ENCODE measurements at regions not wholly inside any gene's neighbourhood (a gene's known extent, or its start where the extent isn't known, plus 50 kb on each side); places are given as distances from the start of the nearest gene placed in this dataset.
"Not testable (repeated sequence)": the region's sequence is repeated elsewhere in the genome, so short reads cannot be mapped to it uniquely, and the experiment has no call there.

DNA sequence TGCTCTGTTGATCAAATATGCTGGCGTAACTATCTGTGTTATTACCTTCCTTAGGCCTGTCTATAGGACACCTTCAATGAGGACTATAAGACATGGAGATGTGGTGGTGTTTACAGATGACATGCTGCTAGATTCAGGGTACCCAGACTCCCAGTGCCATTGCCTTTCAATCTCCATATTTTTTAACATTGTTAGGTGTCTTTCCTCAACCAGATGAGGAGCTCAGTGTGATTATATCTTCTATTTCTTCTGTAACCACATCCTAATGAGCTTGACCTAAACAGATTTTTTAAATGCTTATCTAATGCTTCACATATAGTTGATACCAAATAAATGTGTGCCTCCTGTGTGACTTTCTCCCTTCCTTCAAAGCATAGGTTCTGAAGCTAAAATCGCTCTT, 730.1 kb upstream of the NR2F2 start:
- no peak for DNase-seq

DNA sequence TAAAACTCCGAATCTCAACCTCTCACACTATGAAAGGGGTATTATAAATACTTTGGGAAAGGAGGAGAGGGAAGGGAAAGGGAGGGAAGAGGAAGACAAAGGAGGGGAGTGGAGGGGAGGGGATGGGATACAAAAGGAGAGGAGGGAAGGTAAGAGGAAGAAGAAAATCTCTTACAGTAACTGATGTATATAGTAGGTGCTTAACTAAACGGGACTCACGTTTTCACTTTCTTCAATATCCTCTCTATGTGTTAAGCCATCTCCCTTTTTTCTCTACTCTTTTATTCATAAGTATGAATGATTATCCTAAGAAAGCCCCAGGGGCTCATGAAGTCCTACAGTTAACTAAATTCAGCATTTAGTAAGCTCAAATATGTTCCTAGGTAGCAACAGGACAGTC, 729.6 kb upstream of the NR2F2 start:
- no peak for DNase-seq

DNA sequence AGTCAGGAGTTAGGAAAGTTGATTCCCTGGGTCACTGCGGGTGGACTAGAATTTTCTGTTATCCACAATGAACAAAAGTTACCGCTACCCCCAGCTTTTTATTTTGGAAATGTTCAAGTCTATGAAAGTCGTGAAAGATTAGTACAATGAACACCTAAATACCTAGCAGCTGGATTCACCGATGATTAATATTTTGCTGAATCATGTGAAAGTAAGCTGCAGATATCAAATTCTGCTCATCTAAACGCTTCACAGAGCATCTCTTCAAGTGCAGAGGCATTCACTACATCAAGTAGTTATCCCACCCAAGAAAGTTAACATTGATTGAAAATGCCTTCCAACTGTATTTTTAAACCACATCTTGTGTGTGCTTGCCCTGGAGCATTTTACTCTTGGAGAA, 729.0 kb upstream of the NR2F2 start:
- no peak for DNase-seq

DNA sequence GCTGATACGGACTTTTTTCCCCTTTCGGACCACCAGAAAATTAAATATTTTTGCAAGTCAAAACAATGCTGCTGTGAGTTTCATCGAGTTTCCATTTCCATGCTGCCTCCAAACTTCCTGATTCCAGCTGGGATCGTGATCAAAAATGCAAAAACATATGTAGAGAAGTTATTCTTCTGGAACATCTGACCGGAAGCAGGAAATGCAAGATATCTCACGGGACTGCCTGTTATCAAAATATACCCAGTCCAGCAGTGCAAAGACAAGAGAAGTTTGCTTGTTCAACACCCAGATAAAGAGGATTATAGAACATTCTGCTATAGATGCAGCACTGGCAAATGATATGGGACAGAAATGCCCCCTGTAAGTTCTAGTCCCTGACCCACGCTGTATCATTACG, 726.7 kb upstream of the NR2F2 start:
- DNase-seq, result no peak

DNA sequence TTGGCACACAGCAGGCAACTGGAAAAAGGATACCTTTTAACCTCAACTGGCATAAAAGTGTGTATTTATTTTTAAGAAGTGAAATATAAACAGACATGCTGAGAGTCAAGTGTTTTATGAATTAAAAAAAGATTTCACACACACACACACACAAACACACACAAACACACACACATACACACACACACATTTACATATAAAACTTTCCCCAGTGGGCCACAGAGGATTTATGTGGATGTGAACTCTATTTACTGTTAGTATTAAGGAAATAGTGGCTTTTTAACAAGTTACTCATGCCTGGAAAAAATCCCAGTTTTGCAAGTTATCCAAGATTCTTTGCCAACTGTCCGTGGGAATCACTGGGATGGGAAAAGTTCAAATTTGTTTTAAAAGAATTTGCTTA, 725.9 kb upstream of the NR2F2 start:
- no peak for DNase-seq

DNA sequence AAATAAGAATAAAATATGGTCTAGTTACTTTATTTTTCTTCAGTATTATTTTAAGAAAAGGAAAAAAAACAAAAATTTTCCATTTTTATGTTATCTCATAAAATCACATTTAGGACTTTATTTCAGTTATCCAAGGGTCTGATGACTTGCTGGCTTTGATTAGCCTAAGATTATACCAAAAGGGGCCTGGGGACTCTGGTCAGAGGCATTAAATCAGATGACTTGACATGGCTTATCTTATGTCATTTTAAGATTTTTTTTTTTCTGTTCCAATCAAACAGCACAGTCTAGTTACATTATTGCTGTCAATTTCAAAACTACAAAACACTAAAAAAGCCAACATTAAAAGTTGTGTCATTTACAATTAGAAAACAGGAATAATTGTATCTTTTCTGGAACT, 725.4 kb upstream of the NR2F2 start:
- DNase-seq, result no peak

DNA sequence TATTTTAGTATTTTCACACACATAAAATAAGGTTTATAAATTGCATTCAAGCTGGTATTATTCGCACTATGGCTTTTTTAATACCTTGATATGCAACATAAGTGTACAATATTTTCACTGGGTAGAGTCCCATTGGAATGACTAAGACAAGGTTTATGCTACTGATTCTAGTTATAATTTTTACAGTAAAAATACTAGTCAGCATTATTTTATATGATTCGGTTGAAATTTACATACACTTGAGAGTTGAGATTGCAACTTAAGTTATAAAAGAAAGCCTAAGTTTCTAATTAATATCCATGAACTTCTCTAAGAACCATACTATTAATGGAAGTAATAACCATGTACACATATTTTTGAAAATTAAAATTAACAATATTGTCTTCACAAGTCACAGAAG, 723.9 kb upstream of the NR2F2 start:
- no peak for DNase-seq

DNA sequence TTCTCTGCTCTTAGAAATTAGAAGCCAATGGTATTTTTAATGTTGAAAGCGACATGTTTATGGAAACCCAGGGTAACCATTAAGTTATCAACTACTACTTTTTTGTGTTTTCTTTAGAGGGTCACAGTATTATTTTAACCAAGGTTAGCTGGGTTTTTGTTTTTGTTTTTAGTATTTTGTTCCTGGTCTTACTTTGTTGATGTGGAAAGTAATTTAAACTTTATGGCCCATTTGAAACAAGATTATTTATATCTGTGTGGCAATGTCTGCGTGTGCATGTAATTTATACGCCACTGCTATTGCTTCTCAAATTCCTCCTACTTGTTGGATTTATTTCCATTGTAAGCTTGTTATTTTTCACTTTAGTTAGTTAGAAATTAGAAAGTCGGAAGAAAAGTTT, 722.1 kb upstream of the NR2F2 start:
- no peak for DNase-seq

DNA sequence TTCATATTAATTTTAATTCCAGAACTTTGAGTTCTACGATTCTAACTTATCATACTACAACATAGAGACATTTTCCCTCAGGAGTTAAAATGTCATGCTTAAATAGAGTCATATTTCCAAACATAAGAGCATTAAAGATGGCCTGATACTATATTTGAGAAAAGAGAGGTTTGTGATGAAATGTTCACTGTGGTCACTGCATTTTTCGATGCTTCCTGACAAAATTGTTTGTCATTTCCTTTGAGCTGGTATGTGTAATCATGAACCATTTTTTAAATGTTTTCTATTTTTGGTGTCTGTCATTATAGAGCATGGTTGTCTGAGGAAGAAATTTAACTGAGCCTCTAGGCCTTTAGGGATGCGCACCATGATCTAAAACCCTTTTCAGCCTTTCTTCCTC, 721.4 kb upstream of the NR2F2 start:
- no peak for DNase-seq

DNA sequence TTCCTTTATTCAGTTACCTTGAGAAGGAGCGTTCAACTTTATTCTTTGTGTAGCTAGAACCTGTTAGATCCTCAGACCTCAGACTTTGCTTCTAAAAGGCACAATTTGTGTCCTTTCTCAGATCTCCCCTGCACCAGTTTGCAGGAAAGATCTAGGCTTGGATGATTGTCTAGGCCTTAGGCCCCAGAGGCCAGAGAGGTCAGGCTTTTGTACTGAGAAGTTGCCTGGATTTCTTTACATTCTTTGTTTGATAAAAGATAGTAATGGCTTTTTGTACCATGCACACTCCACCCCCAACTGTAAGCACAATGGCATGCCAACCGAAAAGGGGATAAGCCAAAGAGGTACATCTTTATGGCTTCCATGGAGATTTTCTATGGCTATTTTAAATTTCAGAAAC, 719.6 kb upstream of the NR2F2 start:
- DNase-seq, result no peak

DNA sequence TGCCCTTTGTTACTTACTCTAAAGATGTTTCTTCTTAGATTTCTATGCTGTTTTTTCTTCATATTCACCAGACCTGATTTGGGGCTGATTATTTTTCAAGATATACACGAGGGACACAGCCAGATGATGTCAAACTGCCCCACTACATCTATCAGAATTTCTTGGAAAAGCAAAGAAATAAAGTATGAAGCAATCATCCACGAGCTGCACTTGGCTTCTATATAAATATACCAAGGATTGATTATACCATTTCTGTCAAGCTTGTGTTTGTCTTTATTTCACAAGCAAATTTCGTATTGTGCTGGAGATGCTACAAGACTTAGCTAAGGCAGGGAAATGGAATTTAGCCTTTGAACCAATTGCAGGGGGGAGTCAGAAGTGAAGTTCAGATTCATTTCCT, 715.1 kb upstream of the NR2F2 start:
- no peak for DNase-seq

DNA sequence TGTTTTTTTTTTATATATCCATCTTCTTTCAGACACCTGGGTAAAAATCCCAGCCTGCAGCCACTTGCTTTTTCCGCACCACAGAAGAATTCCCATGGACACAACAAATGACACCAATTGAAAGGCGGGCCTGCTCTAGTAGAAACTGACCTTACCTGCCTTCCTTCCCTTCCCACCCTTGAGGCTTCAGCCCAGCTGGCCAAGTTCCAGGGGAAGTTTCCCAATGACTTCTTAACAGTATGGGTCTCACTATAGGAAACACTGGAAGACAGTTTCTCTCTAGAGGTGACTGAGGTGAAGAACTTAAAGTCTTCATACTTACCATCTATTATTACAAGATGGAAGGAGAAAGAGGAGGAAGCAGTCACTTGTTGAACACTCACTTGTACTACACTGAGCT, 714.2 kb upstream of the NR2F2 start:
- DNase-seq, result no peak

DNA sequence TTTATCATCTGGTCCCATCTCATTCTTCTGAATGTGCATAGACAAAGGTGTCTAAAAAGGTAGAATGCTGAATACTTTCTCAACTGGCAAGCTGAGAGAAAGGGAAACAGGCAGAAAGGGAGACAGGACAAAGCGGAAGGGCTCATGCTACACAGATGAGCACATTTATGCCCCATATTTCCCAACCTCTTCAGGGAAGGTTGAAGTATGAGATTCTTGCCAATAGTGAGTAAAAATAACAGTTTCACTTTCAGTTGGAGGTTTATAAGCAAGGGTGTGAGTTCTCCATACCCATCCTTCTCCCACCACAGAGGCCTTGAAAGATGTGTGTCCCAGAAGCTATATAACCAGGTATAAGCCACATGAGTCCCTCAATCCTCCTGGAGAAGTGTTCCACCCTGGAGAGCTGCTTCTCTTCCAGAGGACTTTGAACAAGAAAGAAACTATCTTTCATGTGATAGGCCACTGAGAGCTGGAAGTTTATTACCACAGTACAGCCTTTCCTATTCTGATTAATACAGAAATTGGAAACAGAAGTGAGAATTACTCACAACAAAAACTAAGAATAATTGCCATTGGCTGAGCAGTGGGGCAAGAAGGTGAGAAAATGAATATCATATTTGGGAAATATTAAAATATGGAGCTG, 709.4 kb upstream of the NR2F2 start:
- peak; percentile 18 for DNase-seq

DNA sequence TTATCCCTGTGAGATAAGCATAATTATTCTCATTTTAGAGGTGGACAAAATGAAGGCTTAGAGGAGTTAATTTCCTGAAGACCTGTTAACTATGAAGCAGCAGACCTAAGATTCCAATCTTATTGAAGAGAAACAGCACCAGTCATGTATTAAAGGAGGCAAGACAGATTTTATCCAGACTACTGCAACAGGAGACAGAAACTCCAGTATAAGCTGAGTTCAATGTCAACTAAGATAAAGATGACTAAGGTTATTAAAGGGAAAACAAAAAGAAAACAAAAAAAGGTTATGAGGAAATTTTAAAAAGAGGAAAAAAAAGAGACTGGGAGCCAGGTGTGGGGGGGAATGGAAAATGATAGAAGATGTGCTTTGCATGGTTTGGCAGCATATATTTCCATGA, 707.7 kb upstream of the NR2F2 start:
- DNase-seq, result no peak

DNA sequence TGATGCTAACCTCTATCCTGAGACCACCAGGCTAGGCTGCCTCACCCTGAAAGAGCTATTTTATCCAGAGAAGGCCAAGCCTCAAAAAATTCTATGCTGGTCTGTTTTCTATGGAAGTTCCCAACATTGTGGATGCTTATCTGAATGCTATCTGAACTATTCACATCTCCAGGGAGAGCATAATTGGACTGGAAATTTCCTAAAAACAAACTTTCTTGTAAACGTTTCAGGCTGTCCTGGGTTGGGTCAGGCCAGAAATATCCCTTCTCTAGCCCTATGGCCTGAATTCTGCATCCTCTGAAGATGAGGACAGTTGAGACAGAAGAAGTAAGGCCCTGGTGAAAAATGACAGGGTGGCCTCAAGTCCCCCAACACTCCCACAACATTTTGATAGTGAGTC, 706.4 kb upstream of the NR2F2 start:
- no peak for DNase-seq

DNA sequence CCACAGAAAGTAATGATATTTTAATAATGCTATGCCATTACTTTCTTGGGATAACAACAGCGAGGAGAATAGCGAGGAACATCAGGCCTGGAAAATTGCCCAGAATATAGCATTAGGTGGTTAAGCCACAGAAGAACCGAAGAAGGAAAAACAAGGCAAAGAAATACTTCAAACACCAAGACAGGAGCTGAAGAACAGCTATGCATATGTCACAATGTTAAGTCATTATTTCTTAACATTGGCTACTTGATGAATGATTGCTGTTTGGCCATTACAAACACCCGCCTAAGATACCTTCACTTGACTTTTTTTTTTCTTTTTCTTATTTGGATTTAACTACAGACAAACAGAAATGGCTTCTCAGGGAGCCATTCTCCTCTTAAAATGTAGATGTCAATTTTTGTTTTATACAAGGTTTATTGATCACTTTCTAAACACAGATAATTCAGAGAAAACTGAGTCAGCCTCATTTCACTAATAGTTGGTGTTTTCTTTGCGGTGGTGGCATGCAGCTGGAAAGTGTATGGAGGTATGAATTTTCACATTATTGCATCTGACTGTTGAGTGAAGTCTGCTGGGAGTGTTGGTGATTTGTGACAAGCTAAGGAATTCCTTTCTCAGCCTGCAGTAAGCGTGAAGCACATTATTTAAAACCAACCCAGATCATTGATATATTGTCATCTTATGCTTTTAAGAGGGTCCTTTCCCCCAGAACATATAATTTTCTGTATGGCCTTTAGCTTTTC, 705.7 kb upstream of the NR2F2 start:
- DNase-seq, result no peak

DNA sequence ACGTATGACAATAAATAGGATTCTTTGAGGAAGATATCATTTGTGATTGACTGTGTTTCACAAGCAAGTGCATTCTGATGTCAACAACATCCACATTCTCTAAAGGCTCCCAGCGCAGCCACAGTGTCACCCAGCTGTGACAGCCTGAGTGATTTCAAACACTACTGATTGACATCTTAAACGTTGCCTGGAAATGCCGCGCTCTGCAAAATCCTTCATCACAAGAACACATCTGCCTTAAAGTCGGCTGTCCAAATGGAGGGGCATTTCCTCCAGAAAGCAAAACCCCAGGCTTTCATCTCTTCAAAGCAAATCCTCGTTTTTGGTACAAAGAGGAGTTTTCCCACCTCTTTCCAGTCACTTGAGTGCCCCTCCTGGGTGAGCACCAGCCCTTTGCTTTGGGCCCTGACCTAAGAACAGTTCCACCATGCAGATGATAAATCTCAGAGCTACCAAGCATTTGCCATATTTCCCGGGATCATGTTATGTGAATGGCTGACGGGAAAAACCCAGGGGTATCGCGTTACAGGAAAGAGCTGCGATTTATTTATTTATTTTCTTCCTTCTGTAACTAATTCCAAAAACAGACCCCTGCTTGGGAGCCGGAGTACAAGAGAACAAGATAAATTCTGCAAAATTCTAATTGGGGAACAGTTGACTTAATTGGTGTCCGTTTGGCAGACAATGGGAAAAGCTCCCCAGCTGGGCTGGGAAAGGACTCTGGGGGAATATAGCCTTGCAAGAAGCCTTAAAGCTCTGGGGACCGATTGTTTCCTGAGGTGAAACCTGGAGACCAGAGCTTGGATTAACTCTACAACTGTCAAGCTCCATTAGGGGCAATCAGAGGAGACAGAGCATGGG, 703.8 kb upstream of the NR2F2 start:
- DNase-seq, result no peak

DNA sequence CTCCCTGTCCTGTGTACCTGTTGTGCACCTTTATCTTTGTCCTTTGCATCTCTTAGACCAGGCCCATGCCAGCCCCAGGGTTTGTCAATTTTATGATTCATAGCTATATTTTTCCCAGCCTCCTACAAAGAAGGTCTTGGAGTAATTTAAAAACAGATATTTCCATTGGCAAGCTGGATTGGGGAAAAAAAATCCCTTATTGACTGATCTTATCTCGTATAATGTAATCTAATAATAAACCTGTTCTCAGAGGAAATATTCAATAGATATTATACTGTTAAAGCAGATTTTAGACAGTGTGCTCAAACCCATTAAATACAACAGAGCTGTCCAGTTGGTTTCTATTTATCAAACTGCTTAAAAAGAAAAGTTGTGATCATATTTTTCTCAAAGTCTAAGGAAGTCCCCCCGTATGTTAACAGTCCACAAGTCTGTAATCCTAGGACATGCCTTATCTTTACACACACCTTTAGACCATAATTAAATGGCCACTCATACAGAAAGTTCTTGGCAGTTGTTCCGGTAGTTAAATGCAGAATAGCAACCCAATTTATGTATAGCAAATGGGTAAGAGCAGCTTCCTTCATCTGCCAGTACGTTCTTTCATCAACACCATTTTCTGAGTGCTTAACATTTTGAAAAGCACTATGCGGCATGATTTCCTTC, 700.9 kb upstream of the NR2F2 start:
- no peak for DNase-seq

DNA sequence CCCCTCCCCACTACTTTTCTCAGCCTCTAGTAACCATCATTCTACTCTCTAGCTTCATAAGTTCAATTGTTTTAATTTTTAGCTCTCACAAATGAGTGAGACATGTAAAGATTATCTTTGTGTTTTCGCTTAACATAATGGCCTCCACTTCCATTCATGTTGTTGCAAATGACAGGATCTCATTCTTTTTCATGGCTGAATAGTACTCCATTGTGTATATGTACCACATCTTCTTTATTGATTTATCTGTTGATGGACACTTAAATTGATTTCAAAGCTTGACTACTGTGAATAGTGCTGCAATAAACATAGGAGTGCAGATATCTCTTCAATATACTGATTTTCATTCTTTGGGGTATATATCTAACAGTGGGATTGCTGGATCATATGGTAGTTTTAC, 699.8 kb upstream of the NR2F2 start:
- DNase-seq, result no peak

DNA sequence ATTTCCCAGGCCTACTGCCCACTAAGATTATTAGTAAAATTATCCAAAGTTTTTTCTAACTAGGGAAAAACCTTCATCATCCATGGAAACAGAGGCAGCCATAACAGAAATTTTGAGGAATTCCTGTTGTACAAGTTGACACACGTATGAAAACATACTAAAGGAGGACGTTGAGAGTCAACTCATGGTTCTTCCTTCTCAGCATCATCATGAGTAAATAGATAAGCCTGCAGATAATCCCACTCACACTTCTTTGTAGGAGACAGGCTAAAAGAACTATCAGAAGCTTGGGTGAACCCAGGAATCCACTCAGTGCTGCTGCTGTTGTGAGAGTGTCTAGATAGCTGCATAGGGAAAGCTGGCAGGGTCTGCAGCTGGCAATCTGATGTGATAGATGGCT, 694.8 kb upstream of the NR2F2 start:
- DNase-seq, result no peak

DNA sequence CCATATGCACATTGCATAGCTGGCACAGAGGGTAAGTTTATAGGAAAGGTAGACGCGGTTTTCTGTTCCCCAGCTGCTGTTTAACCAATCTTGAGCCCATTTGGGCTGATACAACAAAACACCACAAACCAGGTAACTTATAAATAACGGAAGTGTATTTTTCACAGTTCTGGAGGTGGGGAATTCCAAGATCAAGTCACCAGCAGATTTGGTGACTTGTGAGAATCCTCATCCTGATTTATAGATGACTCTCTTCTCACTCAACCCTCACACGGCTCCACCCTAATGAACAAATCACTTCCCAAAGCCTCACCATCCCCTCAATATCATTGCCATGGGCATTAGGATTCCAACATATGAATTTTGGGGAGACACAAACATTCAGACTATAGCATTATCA, 694.4 kb upstream of the NR2F2 start:
- DNase-seq, result no peak

DNA sequence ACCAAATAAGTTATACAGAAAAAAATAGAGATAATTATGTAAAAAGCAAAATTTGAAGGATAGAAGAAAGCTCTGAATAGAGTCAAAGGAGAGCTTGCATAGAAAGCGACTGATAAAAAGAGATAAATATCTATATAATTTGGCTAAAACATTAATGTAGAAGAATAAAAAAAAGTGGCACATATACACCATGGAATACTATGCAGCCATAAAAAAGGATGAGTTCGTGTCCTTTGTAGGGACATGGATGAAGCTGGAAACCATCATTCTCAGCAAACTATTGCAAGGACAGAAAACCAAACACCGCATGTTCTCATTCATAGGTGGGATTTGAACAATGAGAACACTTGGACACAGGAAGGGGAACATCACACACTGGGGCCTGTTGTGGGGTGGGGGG, 693.3 kb upstream of the NR2F2 start:
- not testable (repeated sequence) for DNase-seq

DNA sequence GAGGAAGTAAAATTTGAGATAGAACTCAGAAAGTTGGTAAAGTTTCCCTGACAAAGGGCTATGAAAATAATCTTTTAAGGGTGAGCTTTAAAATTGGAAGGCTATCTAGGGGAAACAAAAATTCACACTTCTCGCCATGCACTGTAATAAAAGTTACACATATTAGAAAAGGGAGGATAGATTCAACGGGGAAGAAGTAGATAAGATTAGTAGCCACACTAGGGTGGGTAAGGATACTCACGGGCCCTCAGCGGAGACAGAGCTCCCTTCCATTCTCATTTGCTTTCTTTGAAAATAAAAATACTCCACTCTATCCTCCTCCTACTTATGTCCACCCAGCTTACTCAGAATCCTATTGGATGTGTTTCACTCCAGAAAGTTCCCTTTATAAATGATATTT, 691.3 kb upstream of the NR2F2 start:
- DNase-seq, result no peak
